Lower leg skin (tissue), 4 donors: ENCODE measurements at regions not wholly inside any gene's neighbourhood (a gene's known extent, or its start where the extent isn't known, plus 50 kb on each side); places are given as distances from the start of the nearest gene placed in this dataset.

Experiments
- DNase-seq, 2 donors: peaks; one replicate each; pipeline ENCODE4 v3.0.0-alpha.2; 2019; ENCODE audit warnings: low spot score in 2 of 2
- H3K4me3 ChIP-seq: fragments of 200-600 bp; sonication (generic); 2 replicates; pipeline ENCODE4 v1.5.1; 2017; ENCODE audit warnings: mild to moderate bottlenecking, low read depth; ENCODE audit not compliant: poor library complexity, severe bottlenecking
- POLR2A ChIP-seq, 2 donors: fragments of 450-650 bp; IDR thresholded peaks; one replicate each; pipeline ENCODE4 v1.6.1; 2016 to 2017; ENCODE audit warnings: antibody characterized with exemption in 2 of 2, mild to moderate bottlenecking in 1 of 2, moderate library complexity in 1 of 2
- WGBS, 2 donors: methylation state at CpG; one replicate each; pipeline ENCODE4 v1.1.5; 2018; 5-methylcytosine and 5-hydroxymethylcytosine counted together
- intact Hi-C: fragments of 100-400 bp; cut with DNase I; formaldehyde crosslinking; loops from one replicate; pipeline ENCODE4 v1.15.0; 2023; ENCODE audit warnings: low total_unique reads
- TF ChIP-seq, protein P1 (sequence below), 3 donors: fragments of 450-650 bp; IDR thresholded peaks; one replicate each; pipeline ENCODE4 v1.5.1; 2016; ENCODE audit warnings: antibody characterized with exemption in 3 of 3, mild to moderate bottlenecking in 3 of 3, moderate library complexity in 2 of 3

DNA sequence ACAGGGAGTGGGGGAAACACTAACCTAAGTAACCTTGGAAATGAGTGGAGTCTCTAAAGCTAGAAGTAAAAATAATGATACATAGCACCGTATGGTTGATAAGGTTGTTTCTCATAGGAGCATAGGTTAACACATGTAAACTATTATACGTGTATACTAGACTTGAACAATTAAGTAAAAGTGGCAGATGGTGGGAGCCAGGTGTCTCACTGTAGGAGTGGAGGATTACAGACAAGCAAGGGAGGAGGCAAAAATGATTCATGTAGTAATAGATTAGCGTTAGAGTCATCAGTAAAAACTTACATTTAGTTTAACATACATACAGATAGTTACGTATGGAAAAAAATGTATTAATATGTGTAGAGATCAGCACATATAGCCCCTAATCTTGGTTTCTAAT is 138.4 kb upstream of the DSCAM start:
- 84 to 86% methylated on average over 4 of the region's 4 CpGs for WGBS, 2 donors
- TF ChIP-seq POLR2A (IDR thresholded peaks at IDR 0.05) = no peak
- TF ChIP-seq, protein P1, sequence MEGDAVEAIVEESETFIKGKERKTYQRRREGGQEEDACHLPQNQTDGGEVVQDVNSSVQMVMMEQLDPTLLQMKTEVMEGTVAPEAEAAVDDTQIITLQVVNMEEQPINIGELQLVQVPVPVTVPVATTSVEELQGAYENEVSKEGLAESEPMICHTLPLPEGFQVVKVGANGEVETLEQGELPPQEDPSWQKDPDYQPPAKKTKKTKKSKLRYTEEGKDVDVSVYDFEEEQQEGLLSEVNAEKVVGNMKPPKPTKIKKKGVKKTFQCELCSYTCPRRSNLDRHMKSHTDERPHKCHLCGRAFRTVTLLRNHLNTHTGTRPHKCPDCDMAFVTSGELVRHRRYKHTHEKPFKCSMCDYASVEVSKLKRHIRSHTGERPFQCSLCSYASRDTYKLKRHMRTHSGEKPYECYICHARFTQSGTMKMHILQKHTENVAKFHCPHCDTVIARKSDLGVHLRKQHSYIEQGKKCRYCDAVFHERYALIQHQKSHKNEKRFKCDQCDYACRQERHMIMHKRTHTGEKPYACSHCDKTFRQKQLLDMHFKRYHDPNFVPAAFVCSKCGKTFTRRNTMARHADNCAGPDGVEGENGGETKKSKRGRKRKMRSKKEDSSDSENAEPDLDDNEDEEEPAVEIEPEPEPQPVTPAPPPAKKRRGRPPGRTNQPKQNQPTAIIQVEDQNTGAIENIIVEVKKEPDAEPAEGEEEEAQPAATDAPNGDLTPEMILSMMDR (IDR thresholded peaks at IDR 0.05) = no peak
- no peak for DNase-seq
- H3K4me3 ChIP-seq = no peak overlapping the region
- intact Hi-C loops = no loop called here

GRCh38 chr21:40990366-40990765 is 143.4 kb upstream of the DSCAM start:
- TF ChIP-seq, protein P1 (IDR thresholded peaks at IDR 0.05) = no peak
- no peak for TF ChIP-seq POLR2A (IDR thresholded peaks at IDR 0.05)
- intact Hi-C loops = no loop called here
- DNase-seq = no peak
- 83 to 100% methylated on average over 1 of the region's 2 CpGs for WGBS, 2 donors
- H3K4me3 ChIP-seq = no peak overlapping the region

- WGBS, 2 donors = 85 to 86% methylated on average over 3 of the region's 3 CpGs
- TF ChIP-seq, protein P1 (IDR thresholded peaks at IDR 0.05) = no peak
- TF ChIP-seq POLR2A (IDR thresholded peaks at IDR 0.05) = no peak
- DNase-seq = no peak
- no peak overlapping the region for H3K4me3 ChIP-seq
- intact Hi-C loops = no loop called here
Measured at GRCh38 chr21:40997831-40998230, 150.9 kb upstream of the DSCAM start.

- no peak for DNase-seq
- TF ChIP-seq POLR2A (IDR thresholded peaks at IDR 0.05) = no peak
- TF ChIP-seq, protein P1 (IDR thresholded peaks at IDR 0.05) = no peak
- intact Hi-C loops = no loop called here
- 97 to 100% methylated on average over 1 of the region's 1 CpG for WGBS, 2 donors
- no peak overlapping the region for H3K4me3 ChIP-seq
Measured at GRCh38 chr21:41000838-41001237, 153.9 kb upstream of the DSCAM start.

GRCh38 chr21:41006636-41007035 is 159.7 kb upstream of the DSCAM start:
- no peak overlapping the region for H3K4me3 ChIP-seq
- 84 to 88% methylated on average over 6 of the region's 6 CpGs for WGBS, 2 donors
- intact Hi-C loops = no loop called here
- TF ChIP-seq, protein P1 (IDR thresholded peaks at IDR 0.05) = no peak
- TF ChIP-seq POLR2A (IDR thresholded peaks at IDR 0.05) = no peak
- DNase-seq = no peak

DNA sequence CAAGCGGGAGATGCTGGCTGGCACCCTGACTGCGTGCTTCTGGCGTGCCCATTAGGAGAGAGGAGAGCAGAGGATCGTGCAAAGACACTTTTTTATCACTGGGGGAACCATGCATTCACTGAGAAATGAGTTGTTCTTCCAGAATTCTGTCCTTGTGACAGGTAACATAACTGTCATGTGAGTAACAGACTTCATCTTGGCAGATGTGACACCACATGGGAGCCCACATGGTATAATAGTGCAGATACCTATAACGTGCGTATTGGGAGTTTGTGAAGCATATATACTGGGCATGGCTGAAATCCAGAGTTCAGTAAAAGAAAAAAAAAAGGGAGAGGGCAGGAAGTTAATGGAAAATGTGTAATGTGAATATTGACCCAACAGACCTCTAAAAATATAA is 159.6 kb upstream of the BACE2 start:
- intact Hi-C loops = no loop called here
- no peak for TF ChIP-seq POLR2A (IDR thresholded peaks at IDR 0.05)
- TF ChIP-seq, protein P1 (IDR thresholded peaks at IDR 0.05) = no peak
- H3K4me3 ChIP-seq = no peak overlapping the region
- DNase-seq = no peak
- 84 to 90% methylated on average over 6 of the region's 6 CpGs for WGBS, 2 donors
